NCI-H1694 (cell line): ENCODE measurements at regions not wholly inside any gene's neighbourhood (a gene's known extent, or its start where the extent isn't known, plus 50 kb on each side); places are given as distances from the start of the nearest gene placed in this dataset.

ENCODE experiments used
- DNase-seq: peaks from one replicate; lab custom pipeline; 2025; lab: John Stamatoyannopoulos, UW

DNA sequence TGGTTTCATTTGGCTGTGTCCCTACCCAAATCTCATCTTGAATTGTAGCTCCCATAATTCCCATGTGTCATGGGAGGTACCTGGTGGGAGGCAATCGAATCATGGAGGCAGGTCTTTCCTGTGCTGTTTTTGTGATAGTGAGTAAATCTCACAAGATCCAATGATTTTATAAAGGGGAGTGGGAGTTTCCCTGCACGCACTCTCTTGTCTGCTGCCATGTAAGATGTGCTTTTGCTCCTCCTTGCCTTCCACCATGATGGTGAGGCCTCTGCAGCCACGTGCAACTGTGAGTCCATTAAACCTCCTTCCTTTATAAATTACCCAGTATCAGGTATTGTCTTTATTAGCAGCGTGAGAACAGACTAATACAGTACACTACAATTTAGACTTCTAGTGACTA, 67.5 kb upstream of the LINC01488 start:
- DNase-seq: no peak

DNA sequence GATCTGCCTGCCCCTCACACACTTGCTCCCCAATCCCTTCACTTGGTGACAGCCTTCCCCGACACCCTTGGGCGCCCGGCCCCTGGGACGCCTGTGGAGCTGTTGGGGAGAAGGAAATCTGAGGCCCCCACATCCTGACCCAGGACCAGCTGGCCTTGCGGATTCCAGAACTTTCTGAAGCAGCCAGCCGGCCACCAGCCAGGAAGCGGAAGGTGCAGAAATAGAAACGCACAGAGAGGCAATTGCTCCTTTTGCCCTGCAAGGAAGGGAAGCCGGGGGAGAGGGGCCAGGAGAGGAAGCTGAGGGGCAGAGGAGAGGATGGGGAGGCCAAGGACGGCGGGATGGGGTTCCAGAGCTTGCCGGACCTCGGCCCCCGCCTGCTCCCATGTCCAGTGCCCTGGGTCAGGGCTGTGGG, 66.7 kb upstream of the LINC01488 start:
- DNase-seq: no peak

DNA sequence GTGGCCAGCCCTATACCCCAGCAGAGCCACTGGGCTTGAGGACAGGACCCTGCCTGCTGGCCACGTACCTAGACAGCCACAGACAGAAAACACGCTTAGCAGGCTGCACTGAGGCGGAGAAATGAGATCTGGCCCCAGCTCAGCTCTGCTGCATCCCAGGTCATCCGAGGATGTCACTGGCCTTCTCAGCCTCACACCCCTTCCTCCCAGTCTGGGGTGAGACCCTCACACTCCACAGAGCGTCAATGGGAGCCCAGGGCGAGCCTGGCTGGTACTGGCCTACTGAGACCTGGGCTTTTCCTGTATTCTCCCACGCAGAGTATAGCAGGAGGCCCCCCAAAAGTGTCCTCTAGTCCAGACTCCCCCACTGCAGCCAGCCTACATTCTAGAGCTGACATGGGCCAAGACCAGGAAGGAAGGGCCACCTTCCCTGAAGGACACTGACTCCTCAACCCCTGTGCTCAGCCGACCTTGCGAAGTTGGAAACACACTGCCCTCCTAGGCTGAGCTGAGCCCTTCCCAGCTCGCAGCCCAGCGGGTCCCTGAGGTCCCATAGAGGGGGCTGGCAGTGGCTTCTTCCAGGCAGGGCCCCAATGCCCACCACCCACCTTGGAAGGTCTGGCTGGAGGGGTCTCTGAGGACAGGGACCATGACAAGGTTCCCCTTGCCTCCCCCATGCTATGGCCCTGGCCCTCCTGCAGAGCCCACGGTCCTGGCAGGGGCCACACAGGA, 65.9 kb upstream of the LINC01488 start:
- DNase-seq: no peak

DNA sequence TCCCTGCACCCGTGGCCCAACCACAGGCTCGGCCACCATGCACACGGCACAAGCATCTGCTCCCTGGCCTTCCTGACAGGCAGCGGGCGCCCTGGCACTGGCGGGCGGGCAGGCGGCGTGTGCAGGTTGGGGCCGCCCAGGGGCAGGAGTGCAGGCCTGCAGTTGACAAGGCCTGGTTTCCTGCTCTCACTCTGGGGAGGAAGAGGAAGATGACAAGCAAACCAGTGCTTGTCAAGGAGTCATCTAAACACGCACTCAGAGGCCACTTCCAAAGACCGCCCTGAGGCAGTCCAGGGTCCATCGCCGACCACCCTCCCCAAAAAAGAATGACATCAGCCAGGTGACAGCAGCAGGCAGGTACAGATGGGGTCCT, 65.3 kb upstream of the LINC01488 start:
- no peak for DNase-seq

DNA sequence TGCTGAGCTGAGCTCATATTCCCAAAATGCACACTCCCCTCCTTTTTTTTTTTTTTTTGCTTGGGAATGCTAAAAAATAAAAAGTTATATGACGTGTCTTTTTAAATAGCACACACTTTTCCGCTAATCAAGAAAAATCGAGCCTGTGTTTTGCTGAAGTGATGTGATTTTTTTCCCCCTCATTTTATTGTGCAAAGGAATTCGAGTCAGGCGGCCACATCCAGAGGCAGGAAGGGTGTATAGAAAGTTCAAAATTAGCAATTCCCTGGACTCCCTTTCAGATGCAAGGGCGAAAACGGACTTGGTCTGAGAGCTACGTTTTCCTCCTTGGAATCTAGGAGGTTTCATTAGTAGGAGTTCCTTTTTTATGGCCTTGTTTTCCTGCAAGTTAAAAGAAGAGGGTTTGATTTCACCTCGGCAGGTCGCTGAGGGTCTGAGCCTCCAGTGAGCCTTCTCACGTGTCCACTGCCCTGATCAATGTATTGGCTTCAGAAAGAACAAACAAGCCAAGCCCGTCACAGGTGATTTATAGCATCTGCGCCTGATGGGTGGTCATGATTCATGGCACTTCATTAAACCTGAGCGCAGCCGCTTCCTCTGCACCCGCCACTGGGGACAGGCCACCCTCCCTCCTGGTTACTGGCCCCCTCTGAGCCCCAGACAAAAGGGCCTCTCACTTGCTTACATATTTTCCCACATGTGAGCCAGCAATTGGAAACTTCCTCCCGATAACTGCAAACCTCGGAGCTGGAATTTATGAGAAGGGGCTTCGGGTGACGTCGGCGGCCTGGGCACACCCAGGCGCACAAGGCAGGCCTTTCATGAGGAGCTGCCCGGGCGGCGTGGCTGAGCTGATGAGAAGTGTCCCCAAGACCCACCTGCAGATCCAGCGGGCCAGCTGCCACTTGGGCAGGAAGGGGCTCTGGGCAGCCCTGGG, 64.4 kb upstream of the LINC01488 start:
- no peak for DNase-seq

DNA sequence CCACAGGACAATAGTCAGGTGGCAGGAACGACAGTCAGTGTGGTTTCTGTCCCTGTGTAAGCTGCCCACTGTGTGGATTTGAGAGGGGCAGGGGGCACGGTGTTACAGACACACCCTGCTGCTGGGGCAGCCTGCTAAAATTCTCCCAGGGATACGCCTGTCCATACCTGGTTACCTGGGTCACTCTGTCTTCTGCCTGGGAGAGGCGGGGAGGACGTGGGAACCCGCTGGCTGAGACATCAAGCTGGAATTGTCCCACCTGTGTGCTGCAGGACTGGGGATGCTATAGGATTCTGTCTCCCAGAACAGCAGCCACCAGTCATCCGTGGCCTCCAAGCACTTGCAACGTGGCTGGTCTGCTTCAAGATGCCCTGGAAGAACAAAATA, 63.8 kb upstream of the LINC01488 start:
- no peak for DNase-seq

DNA sequence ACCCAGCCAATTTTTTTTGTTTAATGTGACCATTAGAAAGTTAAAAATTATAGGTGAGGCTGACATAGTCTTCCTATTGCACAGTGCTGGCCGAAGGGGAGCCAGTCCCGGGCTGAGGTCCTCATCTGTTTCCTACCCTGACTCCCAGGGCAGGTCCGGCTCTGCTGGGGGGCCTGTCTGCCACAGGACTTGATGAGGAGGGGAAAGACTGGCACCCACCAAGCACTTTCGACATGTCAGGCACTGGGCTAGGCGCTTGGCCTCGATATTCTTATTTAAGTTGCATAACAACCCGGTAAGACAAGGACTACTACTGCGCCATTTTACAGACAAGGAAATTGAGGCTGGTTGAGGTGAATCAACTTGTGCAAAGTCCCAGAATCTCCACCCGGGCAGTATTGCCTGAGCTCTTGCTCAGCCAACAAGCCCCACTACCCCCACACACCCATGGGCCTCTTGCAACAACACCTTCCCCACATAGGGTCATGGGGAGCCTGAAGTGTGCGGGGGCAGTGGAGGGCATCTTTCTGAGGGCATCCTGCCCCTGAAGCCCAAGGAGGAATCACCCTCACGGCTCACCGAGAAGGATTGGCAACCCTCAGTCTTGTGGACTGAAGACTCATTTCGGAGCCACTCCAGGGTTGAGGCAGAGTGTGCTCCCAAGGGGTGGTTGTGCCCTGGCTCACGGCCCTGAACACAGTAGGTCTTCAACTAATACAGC, 62.7 kb upstream of the LINC01488 start:
- no peak for DNase-seq

DNA sequence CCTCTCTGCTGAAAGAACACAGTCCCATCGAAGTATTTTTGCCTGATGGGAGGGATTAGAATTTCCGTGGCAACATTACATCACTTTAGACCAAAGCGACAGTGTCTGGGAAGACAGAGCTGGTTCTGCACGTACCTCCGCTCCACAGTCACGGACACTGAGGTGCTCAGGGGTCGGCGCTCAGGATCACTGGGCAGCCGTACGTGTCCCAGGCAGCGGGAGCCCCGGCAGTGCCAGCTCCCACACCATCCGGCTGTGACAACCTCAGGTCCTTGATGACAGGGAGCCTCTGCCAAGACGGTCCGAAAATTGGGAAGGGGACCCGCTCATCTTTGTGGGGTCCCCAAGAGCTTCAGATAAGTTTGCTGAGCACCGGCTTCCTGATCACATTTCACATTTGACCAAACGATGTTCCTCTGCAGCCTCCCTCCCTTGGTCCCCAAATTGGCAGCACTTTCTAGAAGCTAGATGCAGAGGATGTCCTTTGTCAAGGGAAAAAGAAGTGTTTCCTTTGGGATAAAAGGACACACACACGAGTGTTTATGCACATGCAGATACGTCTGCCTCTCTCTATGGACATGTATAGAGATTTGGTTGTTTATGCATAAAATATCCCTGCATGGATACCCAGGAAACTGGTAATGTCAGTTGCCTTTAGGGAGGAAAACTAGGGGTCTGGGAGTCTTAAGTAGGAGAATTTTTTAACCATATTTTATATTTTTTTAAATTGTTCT, 61.6 kb upstream of the LINC01488 start:
- DNase-seq: no peak

DNA sequence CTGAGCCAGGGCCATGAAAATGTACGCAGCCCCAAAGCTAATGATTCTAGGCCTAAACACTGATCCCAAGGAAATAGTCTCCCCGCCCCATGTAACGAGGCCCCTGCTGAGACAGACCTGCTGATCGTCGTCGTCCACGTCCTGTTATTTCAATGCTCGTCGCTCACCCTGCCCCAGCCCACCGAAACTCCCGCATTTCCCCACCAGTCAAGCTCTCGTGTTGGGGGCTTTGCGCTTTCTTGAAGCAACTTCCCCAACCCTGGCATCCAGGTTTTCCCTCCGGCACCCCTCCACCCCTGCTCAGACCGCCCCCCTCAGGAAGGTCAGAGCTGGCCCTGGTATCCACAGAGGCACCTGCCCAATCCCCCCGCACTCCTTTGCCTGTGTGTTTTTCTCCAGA, 58.8 kb upstream of the LINC01488 start:
- no peak for DNase-seq

DNA sequence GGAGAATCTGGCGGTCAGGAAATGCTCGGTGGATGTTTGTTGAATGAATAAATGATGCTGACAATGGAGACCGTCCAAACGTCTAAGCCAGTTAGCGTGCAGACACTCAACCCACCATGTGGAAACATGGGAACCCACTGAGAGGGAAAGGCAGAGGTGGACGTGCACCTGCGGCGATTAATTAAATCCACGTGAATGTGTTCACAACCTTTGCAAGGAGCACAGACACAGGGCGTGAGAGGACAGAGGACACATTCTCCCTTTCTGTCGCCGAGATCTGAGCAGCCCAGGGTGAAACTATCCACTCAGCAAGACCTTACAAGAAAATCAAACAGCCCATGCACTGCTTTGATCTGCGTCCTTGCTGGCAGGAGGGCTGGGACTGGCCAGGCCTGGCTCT, 58.3 kb upstream of the LINC01488 start:
- DNase-seq: no peak

DNA sequence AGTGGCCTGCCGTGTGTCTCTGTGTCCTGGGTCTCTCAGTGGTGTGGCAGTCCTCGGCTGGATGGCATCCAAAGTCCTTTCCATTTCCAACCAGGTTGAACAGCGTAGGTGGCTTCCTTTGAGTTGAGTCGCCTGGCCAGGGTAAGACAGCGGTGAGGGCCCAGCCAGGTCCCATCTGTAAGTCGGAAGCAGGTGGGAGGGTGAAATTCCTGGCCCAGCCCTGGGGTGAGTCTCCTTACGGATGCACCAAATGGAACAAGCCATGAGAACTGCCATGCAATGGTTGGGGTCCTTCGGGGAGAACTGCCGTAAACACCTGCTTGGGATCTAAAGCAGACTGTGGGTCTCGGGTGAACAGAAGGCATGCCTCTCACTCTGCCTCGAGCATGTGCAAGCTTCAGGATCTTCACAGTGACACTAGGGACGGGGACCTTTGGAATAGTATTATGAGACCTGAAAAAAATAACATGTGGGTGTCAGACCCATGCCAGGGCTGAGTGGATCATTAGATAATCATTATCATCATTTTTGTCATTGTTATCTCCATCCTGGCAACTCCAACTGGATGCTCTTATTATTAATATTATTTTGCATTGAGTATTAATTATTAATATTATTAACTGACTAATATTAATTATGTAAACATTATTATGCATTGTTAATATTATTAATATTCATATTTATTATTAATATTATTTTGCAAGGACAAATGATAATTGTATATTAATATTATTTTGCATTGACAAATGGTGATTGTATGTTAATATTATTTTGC, 57.7 kb upstream of the LINC01488 start:
- DNase-seq: no peak

DNA sequence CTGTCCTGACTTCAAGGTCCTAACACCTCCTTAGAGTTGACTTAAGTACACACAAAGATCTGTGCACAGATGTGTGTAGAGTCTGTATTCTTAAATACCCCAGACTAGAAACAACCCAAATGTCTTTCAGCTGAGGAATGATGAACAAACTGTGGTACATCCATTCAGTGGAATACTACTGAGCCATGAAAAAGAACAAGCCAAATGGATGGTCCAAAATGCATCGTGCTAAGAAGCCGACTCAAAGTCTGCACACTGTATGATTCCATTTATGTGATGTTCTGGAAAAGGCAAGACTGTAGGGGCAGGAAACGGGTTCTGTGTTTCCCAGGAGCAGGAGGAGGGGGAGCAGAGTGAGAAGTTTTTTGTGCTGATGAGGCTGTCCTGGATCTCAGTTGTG, 56.7 kb upstream of the LINC01488 start:
- no peak for DNase-seq

DNA sequence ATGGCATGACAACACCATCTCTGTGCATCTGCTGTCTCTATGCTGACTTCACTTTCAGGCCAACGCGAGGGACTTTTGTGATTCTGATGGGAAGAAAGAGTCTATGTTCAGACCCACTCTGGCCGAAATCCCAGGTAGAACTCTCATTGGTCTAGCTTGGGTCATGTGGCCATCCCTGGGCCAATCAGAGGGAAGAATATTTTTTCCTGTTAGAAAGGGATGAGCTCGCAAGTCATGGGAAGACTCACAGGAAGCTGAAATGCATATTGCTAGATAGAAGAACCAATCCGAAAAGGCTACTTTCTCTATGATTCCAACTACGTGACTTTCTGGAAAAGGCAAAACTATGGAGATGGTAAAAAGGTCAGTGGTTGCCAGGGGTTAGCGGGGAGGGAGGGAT, 56.0 kb upstream of the LINC01488 start:
- no peak for DNase-seq

DNA sequence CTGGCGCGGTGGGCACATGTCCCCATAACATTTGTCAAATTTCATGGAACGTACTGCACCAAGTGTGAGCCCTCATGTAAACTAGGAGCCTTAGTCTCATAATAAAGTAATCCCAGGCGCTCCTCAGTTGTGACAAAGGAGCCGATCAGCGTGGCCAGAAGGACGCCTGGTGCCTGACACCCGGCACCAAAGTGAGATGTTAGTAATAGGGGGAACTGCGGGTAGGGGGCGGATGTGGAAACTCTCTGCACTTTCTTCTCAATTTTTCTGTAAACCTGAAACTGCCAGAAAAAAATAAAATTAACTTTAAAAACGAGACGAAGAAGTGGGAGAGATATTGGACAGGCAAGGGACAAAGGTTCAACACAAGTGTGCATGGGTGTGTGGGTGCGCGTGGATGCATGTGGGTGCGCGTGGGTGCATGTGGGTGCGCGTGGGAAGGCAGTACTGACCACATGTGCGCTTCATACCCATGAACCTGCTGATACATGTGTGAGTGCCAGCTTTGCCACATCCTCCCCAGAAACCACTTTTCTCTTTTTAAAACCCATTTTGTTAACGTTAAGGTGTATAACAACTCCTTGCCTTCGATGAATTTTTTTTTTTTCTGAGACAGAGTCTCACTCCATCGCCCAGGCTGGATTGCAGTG, 55.4 kb upstream of the LINC01488 start:
- DNase-seq: no peak

DNA sequence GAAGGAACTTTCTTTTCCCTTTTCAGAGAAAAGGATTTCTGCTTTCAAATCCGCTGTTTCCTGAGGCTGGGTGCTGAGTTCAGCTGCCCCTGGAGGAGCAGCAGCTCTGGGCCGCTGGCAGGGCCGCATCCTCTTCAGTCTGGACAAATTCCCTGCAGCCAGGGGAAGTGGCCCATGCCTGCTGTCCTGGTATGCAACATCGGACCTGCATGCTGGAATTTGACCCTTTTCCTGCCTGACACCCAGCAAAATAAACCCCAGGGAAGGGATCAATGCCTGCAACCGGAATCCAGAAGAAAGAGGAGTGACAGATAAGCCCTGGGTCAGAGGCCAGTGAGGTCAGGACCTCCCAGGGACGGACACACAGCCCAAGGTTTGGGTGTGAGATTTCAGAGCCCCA, 54.1 kb upstream of the LINC01488 start:
- DNase-seq: no peak

DNA sequence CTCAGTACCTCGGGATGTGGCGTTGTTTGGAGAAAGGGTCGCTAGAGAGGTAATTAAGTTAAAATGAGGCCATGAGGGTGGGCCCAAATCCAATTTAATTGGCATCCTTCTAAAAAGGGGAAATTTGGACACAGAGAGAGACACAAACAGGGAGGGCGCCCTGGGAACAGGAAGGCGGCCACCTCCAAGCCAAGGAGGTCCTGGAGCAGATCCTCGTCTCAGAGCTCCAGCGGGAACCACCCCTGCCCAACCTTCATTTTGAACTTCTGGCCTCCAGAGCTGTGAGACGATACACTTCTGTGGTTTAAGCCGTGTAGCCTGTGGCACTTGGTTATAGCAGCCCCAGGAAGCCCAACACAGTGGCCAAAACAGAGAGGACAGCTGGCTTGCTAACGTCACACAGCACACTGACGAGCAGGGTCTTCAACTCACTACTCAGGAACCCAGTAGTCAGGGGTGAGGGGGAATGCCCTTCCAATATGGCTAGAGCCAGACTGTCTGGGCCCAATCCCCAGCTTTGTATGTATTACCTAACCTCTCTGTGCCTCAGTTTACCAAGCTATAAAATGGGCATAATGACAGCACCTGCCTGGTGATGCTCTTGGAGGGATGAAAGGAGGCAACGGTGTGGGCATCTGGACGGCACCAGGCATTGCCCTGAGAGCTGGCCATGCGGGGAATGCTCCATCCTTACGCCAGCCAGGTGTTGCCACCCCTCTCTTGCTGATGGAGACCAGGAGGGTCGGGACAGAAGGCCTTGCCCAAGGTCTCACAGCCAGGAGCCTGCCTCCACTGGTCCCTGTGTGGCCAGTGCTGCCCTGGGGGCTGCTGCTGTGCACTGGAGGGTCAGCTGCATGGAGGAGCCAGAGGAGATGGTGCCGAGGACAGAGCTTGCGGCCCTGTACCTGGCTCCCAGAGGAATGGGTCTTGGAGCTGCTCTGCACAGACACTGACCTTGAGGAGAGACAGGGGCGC, 53.3 kb upstream of the LINC01488 start:
- DNase-seq: no peak

DNA sequence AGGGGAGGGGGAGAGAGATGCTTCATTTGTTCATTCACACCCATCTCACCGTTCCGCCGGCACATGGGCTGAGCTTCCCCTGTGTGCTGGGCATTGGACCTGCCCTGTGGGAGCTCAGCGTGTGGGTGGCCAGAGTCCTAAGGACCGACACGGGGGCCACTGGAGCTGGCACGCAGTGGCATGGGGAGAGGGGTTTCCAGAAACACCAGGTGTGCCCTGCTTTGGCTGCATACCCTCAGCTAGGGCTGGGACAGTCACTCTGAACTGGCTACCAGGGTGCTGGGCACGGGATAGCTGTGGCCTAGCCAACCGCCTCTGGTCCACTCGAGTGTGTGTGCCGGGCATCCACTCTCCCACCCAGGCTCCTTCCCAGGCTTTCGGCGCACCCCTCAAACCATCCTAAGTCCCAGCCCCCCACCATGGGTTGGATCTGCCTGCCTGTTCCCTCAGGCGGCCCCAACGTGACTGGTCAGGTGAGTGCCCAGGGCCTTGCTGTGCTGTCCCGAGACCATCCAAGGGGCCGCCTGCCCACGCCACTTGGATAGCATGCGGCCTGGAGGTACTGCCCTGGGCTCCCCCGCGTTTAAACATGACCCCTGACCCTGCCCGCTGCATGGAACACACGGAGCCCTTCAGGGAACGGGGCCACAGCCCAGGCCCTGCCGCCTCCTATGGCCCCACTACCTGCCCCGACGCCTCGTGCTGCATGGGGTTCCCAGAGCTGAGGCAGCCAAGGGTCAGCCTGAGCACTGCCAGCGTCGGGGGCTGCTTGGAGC, 51.6 kb upstream of the LINC01488 start:
- DNase-seq: no peak

DNA sequence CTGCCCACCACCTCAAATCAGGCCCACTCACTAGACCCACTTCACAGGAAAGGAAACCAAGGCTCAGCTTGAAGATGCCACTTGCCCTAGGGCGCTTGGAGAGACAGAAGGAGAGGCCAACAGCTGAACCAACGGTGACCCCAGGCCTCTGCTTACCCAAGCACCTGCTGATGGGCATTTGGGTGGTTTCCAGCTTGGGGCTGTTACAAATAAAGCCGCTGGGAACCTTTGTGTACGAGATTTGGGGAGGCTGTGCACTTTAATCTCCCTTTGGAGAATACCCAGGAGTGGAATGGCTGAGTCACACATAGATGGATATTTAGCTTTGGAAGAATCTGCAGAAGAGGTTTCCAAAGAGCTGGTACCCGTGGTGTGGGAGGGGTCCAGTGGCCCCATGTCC, 50.9 kb upstream of the LINC01488 start:
- DNase-seq: no peak

DNA sequence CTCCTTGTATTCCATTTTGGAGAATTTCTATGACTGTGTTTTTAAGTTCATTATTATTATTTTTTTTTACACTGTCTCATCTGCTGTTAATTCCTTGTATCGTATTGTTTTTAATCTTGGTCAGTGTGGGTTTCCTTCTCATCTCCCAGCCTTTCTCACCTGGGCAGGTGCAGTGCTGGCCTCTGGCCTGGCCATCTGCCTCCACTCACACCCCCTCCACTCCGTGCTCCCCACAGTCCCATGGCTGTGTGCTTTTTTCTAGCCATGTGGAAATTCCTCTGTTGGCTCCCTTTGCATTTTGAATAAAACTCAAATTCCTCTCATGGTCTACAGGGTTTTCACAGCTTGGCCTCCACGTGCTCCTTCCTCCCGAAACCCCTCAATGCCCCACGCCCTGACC, 50.3 kb upstream of the LINC01488 start:
- no peak for DNase-seq
